Keratinocyte (primary cell): ENCODE measurements at regions not wholly inside any gene's neighbourhood (a gene's known extent, or its start where the extent isn't known, plus 50 kb on each side); places are given as distances from the start of the nearest gene placed in this dataset.

Experiments
- DNase-seq: peaks from one replicate; pipeline ENCODE4 v3.0.0-alpha.2; 2011; ENCODE audit warnings: low read depth, missing footprints, low spot score
- FAIRE-seq: peaks from 2 replicates; lab custom pipeline; 2011; peaks lifted over from hg19 to GRCh38; lab: Jason Lieb, UNC
- H2AFZ ChIP-seq: 2 replicates; pipeline ENCODE4 v1.6.0; 2012; ENCODE audit warnings: low read length, control low read depth, inconsistent platforms; ENCODE audit not compliant: control insufficient read depth
- H3K27ac ChIP-seq: 2 replicates; pipeline ENCODE4 v1.5.1; 2011; ENCODE audit warnings: low read length; ENCODE audit not compliant: control insufficient read depth, insufficient read depth
- H3K27me3 ChIP-seq: 3 replicates; pipeline ENCODE4 v1.6.0; 2011; ENCODE audit warnings: low read length; ENCODE audit not compliant: control insufficient read depth, insufficient read depth; ENCODE audit errors: extremely low read depth
- H3K36me3 ChIP-seq, 2 experiments: 2 replicates in 1 of 2; 3 replicates in 1 of 2; pipeline ENCODE4 v1.5.1; 2011; ENCODE audit warnings: low read length in 2 of 2, mild to moderate bottlenecking in 1 of 2; ENCODE audit not compliant: control insufficient read depth in 2 of 2, insufficient read depth in 2 of 2; ENCODE audit errors: extremely low read depth in 1 of 2
- H3K4me1 ChIP-seq: 3 replicates; pipeline ENCODE4 v1.5.1; 2011; ENCODE audit warnings: low read length; ENCODE audit not compliant: control insufficient read depth, insufficient read depth; ENCODE audit errors: extremely low read depth
- H3K4me2 ChIP-seq: 3 replicates; pipeline ENCODE4 v1.6.0; 2011; ENCODE audit warnings: low read depth, low read length; ENCODE audit not compliant: control insufficient read depth, insufficient read depth; ENCODE audit errors: extremely low read depth
- H3K4me3 ChIP-seq, 3 experiments: fragments of 200-600 bp in 1 of 3; sonication (generic) in 1 of 3; 2 replicates in 2 of 3; 3 replicates in 1 of 3; pipeline ENCODE4 v1.5.1; 2011 to 2016; ENCODE audit warnings: low read length in 3 of 3, mild to moderate bottlenecking in 3 of 3, control low read depth in 2 of 3, inconsistent platforms in 1 of 3, low read depth in 1 of 3, mixed read lengths in 1 of 3, mixed run types in 1 of 3, moderate library complexity in 1 of 3; ENCODE audit not compliant: control insufficient read depth in 2 of 3, insufficient read depth in 2 of 3; ENCODE audit errors: extremely low read depth in 1 of 3
- H3K79me2 ChIP-seq: 2 replicates; pipeline ENCODE4 v1.6.0; 2012; ENCODE audit warnings: low read length; ENCODE audit not compliant: control insufficient read depth, insufficient read depth
- H3K9ac ChIP-seq: 3 replicates; pipeline ENCODE4 v1.6.0; 2011; ENCODE audit warnings: low read length; ENCODE audit not compliant: control insufficient read depth, insufficient read depth; ENCODE audit errors: extremely low read depth
- H3K9me1 ChIP-seq: 3 replicates; pipeline ENCODE4 v1.6.0; 2011; ENCODE audit warnings: low read length; ENCODE audit not compliant: control insufficient read depth, insufficient read depth; ENCODE audit errors: extremely low read depth
- H3K9me3 ChIP-seq: 2 replicates; pipeline ENCODE4 v1.5.1; 2012; ENCODE audit warnings: low read depth, low read length; ENCODE audit not compliant: control insufficient read depth
- H4K20me1 ChIP-seq: 3 replicates; pipeline ENCODE4 v1.6.0; 2011; ENCODE audit warnings: low read length; ENCODE audit not compliant: control insufficient read depth, insufficient read depth; ENCODE audit errors: extremely low read depth
- EZH2 ChIP-seq: IDR thresholded peaks from one replicate; pipeline ENCODE4 v1.6.1; 2012; ENCODE audit warnings: inconsistent platforms, mild to moderate bottlenecking, low read length, moderate library complexity
- dilution Hi-C: fragments of 300-500 bp; cut with MboI; formaldehyde crosslinking; loops from one replicate; pipeline ENCODE4 v1.7.0; 2020; ENCODE audit warnings: low sequenced_read_pairs; ENCODE audit not compliant: extremely low pct_ligation_motif_present
- TF ChIP-seq, protein P1 (sequence below), 3 experiments: IDR thresholded peaks in 1 of 3; conservative IDR thresholded peaks in 1 of 3; optimal IDR thresholded peaks in 1 of 3; 2 replicates in 2 of 3; 3 replicates in 1 of 3; pipeline versions ENCODE3 to v1.5.1; 2011; ENCODE audit warnings: low read length in 3 of 3, mild to moderate bottlenecking in 3 of 3, moderate library complexity in 2 of 3, control low read depth in 1 of 3, inconsistent platforms in 1 of 3; ENCODE audit not compliant: insufficient read depth in 2 of 3; ENCODE audit errors: extremely low read depth in 1 of 3

DNA sequence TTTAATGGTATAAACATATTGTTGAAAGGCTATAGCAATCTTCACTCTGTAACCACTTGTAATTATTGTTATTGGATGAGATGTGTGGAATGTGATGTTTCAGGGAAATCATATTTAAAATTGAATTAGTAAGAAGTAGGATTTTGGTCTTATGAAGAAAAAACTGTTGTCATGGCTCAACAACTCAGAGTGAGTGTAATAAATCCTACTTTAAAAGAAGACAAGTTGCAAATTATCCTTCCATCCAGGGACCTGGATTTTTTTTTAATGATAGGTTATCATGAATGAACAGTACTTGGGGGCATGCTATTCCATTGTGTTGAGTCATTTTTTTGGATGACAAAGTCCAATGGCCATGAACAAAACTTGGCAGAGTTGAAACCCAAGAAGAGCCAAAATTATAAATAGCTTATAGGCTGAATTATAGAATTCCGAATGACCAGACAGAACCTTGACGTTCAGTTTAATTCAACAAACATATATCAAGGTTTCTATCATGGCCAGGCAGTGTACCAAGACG is 625.5 kb upstream of the ZNF717 start:
- no peak overlapping the region for H3K4me2 ChIP-seq
- H3K36me3 ChIP-seq: no peaks in the 10 kb centered on the region
- no peaks in the 10 kb centered on the region for H3K27me3 ChIP-seq
- no peak overlapping the region for H3K27ac ChIP-seq
- DNase-seq (no peak), FAIRE-seq (no peak)
- no peaks in the 10 kb centered on the region for H3K9me3 ChIP-seq
- no peak overlapping the region for H3K4me3 ChIP-seq
- no peaks in the 10 kb centered on the region for H4K20me1 ChIP-seq
- H2AFZ ChIP-seq: no peak overlapping the region
- no peaks in the 10 kb centered on the region for H3K4me1 ChIP-seq
- dilution Hi-C loops: no loop called here
- H3K9me1 ChIP-seq: no peaks in the 10 kb centered on the region
- no peaks in the 10 kb centered on the region for H3K79me2 ChIP-seq
- TF ChIP-seq EZH2: no peak
- TF ChIP-seq, protein P1, sequence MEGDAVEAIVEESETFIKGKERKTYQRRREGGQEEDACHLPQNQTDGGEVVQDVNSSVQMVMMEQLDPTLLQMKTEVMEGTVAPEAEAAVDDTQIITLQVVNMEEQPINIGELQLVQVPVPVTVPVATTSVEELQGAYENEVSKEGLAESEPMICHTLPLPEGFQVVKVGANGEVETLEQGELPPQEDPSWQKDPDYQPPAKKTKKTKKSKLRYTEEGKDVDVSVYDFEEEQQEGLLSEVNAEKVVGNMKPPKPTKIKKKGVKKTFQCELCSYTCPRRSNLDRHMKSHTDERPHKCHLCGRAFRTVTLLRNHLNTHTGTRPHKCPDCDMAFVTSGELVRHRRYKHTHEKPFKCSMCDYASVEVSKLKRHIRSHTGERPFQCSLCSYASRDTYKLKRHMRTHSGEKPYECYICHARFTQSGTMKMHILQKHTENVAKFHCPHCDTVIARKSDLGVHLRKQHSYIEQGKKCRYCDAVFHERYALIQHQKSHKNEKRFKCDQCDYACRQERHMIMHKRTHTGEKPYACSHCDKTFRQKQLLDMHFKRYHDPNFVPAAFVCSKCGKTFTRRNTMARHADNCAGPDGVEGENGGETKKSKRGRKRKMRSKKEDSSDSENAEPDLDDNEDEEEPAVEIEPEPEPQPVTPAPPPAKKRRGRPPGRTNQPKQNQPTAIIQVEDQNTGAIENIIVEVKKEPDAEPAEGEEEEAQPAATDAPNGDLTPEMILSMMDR (optimal IDR thresholded peaks at IDR 0.05 in 1 of 3, IDR thresholded peaks at IDR 0.05 in 1 of 3, conservative IDR thresholded peaks at IDR 0.05 in 1 of 3; ENCODE audit: extremely low read depth in 1 of 3, insufficient read depth in 2 of 3, low read length in 3 of 3): no peak
- no peak overlapping the region for H3K9ac ChIP-seq

DNA sequence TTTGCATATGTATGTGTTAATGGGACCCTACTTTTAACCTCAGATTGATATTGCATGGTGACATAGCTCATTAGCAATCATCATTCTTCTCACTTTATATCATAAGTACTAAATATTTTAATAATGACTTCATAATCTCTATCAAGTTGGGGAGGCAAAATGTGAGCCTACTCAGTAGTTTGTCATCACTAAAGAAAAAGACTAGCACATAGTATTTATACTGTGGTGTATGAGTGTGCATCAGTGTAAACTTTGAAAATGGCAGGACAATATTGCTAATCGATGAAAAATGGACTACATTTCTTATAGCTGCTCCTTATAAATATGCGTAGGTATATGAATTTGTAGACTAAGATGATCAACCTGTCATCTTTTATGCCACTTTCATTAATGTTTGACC is 624.5 kb upstream of the ROBO2 start:
- H3K36me3 ChIP-seq: no peaks in the 10 kb centered on the region
- H3K9me3 ChIP-seq: no peaks in the 10 kb centered on the region
- H4K20me1 ChIP-seq: no peaks in the 10 kb centered on the region
- no peak for FAIRE-seq
- H3K4me1 ChIP-seq: no peaks in the 10 kb centered on the region
- no peaks in the 10 kb centered on the region for H3K79me2 ChIP-seq
- TF ChIP-seq, protein P1 (optimal IDR thresholded peaks at IDR 0.05 in 1 of 3, IDR thresholded peaks at IDR 0.05 in 1 of 3, conservative IDR thresholded peaks at IDR 0.05 in 1 of 3; ENCODE audit: extremely low read depth in 1 of 3, insufficient read depth in 2 of 3, low read length in 3 of 3): no peak
- TF ChIP-seq EZH2: no peak
- H3K9ac ChIP-seq: no peak overlapping the region
- dilution Hi-C loops: no loop called here
- H3K27ac ChIP-seq: no peak overlapping the region
- H2AFZ ChIP-seq: no peak overlapping the region
- no peak overlapping the region for H3K4me2 ChIP-seq
- no peaks in the 10 kb centered on the region for H3K27me3 ChIP-seq
- no peak overlapping the region for H3K4me3 ChIP-seq
- no peaks in the 10 kb centered on the region for H3K9me1 ChIP-seq
- DNase-seq: no peak
